T-helper 2 cell (primary cell): ENCODE measurements at regions not wholly inside any gene's neighbourhood (a gene's known extent, or its start where the extent isn't known, plus 50 kb on each side); places are given as distances from the start of the nearest gene placed in this dataset.
"Not testable (repeated sequence)": the region's sequence is repeated elsewhere in the genome, so short reads cannot be mapped to it uniquely, and the experiment has no call there.

Experiments
- DNase-seq, 5 experiments: peaks; one replicate each; pipeline versions ENCODE4 v3.0.0 to v3.0.0-alpha.2; 2012 to 2022

DNA sequence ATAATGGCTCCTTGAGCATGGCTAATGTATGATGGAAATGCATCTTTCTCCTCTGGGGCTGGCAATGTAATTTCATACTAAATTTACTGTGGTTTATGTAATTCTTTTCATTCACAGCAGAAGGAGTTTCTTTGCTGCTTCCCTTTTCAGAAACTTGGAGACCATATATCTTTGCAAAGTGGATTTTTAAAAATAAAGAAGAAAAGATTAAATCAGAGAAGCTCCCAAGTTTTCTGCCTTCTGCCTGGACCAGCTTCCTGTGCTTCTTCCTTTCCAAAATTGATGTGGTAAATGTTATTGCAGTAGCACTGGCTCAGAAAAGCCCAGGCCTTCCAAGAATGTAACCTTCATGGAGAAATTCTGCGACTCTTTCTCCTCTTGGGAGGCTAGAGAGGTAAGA, 300.1 kb upstream of the NCAM1 start:
- DNase-seq, result no peak

- DNase-seq, result no peak
Measured at GRCh38 chr11:112661571-112661970, 299.6 kb upstream of the NCAM1 start.

DNA sequence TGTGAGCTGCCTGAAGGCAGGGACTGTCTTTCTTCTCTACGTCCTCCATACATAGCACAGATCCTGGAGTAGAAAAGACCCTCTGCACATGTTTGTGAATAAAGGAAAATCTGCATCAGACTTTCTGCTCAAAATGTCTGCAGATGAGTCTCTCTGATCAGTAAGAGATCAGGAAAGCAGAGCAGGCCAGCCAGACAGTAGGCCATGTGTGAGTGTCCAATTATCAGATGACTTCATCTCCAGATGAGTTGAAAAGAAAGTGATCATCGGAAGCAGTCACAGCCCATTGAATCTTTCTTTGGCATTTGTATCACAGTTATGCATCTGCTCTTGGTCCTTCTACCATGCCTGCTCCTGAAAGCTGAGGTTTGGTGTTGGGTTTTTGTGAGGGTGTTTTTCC, 298.7 kb upstream of the NCAM1 start:
- DNase-seq, result no peak

DNA sequence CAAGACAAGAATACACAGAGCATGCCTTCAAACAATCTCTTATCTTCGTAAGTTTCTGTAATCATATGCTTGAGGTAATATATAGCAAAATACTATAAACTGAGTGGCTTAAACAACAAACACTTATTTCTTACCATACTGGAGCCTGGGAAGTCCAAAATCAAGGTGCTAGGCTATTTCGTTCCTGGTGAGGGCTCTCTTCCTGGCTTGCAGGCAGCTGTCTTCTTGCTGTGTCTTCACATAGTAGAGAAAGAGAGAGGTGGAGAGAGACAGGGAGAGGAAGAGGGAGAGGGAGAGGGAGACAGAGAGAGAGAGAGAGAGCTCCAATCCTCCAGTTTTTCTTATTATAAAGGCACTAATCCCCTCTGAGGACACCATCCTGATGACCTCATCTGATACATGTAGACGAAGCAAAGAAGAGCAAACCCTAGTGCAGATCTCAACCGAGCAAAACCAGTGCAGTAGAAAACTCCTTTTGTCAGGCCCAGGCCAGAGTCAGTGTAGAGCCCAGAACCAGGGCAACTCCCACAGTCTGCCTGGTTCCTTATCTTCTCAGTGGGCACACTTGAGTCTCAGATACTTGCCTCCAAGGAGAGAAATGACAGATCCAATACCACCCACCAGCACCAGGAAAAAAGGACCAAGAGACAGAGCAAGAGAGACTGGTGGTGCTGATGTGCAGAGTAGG, 297.1 kb upstream of the NCAM1 start:
- DNase-seq, result no peak

- DNase-seq, result no peak
Measured at GRCh38 chr11:112665291-112665690, 295.9 kb upstream of the NCAM1 start.

DNA sequence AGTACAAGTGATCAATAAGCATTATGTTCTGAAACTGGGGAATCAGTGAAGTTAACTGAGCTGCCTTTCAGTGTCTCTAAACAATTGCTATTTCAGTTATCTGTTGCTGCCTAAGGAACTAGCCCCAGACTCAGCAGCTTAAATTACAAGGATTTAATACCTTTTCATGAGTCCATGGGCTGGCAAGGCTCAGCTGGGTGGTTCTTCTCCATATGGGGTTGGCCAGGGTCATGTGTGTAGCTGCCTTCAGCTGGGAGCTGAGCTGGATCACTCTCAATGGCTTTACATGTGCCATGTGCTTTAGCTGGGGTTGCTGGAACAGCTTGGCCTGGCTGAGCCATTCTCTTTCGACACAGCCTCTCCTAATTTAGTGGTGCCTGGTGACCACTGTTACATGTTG, 295.0 kb upstream of the NCAM1 start:
- DNase-seq, result no peak

- DNase-seq, result no peak
Measured at GRCh38 chr11:112670806-112671570, 290.2 kb upstream of the NCAM1 start.

DNA sequence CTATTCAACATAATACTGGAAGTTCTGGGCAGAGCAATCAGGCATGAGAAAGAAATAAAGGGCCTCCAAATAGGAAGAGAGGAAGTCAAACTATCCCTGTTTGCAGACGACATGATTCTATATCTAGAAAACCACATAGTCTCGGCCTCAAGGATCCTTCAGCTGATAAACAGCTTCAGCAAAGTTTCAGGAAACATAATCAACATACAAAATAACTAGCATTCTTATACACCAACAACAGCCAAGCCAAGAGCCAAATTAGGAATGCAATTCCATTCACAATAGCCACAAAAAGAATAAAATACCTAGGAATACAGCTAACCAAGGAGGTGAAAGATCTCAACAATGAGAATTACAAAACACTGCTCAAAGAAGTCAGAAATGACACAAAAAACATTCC, 287.8 kb upstream of the NCAM1 start:
- DNase-seq, result not testable (repeated sequence)

DNA sequence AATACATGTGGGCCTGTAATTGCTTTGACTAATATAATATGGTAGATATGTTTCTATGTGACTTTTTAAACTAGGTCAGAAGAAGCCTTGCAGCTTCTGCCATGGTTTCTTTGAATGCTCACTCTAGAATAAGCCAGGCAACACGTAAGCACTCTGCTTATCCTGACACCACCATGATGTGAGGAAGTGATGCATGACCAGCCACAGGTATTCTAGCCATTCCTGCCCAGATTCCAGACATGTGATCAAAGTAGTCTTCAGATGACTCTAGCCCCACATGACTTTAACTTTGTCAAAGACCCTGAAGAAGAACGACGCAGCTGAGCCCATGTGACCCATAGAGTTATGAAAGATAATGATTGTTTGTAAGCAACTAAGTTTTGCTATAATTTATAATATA, 276.1 kb upstream of the NCAM1 start:
- no peak for DNase-seq

- no peak for DNase-seq
Measured at GRCh38 chr11:112689851-112690250, 271.4 kb upstream of the NCAM1 start.

DNA sequence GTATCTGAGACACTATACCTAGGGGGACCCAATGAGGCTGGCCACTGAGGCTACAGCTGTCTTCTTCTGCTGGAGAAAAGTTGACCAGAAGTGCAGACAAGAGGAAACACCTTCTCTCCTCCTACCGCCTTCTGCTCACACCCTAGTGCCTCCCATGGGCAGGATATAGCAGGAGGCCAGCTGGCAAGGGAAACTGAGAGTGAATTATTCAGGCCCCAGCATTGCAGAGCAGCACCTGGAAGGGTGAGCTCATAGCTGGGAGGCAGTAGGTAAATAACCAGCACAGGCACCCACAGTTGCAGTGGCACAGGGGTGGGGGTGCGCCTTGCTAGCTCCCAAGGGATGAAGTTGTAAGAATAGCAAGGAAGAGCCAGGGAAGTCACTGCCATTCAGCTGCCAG, 267.4 kb upstream of the NCAM1 start:
- no peak for DNase-seq

DNA sequence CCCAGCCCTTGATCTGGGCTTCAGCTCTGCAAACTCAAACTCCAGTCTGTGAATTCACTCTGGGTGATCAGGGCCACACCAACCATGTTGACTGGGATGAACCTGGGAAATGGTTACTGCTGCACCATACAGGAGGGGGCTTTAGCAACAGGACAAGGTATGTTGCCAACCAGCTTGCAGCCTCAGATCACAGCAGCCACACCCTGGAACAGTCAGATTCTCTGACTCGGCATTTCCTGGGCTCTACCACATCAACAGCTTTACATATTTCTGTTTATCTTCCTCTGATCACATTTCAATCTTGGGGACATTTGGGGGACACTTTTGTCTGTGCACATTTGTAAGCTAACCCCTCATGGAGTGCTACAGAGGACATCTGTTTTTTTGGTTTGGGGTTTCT, 267.0 kb upstream of the NCAM1 start:
- DNase-seq, result no peak

DNA sequence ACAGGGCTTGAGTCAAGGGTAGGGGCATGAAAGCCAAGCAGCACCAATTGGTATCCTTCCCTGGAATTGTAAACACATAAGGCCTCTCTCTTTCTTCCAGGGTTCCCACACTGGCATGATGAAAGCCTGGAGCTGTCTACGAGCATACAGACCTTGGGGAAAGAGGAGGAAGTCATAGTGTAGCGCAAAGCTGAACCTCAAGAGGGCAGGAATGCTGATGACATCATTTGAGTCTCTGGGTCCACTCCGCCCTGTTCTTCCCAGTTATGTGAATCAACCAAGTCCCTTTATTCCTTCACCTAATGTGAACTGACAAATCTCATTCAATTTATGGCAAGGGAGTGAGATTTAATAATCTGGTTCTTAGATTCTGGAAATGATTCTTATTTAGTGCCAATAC, 266.4 kb upstream of the NCAM1 start:
- DNase-seq, result no peak

DNA sequence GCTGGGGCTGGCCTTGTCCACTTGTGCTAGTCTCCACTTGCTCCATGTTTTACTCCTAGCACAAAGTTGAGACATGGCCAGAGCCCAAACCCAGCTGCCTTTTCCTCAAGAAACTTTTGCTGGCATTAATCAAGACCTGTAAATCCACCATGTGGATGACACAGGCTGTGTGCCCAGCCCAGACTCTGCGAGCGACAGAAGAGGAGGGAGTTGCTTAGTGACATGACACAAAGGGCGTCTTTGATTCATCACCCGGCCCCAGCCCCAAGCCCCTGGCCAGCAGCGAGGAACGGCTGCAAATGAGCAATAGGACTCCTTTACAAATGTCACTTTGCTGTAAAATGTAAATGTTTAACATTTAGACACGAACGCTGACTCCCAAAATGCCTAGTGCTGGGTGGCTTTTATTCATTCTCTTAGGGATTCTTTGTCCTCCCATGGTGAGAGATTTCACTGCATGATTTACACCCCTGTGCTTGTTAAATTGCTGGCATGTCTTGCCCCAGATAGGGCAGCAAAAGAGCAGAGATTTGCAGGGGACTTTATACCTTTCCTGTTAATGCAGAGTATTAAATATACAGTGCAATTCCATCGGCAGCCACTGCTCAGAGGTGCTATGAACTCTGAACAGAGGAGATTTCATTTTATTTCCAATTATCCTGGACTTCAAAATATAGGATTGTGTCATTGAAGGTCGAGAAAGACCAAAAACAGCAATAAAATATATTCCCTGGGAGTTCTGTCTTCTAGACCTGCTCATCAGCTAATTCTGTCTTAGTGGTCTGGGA, 263.6 kb upstream of the NCAM1 start:
- DNase-seq, result no peak

DNA sequence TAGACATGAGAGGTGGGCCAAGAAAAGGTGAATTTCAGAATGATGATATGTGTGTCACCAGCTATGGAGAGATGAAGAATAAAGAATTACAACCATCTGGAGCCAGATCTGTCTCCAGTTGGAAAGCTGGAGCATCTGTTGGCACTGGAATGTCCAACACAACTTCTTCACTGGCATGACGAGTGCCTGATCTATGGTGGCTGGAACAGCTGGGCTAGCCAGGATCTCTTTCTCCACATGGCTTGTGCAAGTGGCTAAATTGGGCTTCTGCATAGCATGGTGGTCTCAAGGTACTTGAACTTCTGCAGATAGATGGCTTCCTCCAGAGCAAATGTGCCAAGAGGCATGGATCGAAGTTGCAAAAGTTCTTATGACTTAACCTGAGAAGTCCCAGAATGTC, 256.1 kb upstream of the NCAM1 start:
- no peak for DNase-seq

GRCh38 chr11:112706863-112707262, 254.4 kb upstream of the NCAM1 start:
- DNase-seq, result no peak

DNA sequence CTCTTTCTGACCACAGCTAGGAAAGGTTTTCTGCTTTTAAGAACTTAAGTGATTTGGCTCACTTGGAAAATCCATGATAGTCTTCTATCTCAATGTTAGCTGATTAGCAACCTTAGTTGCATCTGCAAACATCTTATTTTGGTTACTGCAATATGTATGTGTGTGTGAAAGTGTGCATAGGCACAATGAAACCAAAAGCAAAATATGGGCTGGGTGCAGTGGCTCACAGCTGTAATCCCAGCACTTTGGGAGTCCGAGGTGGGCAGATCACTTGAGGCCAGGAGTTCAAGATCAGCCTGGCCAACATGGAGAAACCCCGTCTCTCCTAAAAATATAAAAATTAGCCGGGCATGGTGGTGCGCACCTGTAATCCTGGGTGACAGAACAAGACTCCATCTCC, 246.9 kb upstream of the NCAM1 start:
- DNase-seq, result not testable (repeated sequence)

GRCh38 chr11:112715056-112715455, 246.2 kb upstream of the NCAM1 start:
- DNase-seq, result no peak

- DNase-seq, result no peak
Measured at GRCh38 chr11:112718483-112718882, 242.7 kb upstream of the NCAM1 start.

DNA sequence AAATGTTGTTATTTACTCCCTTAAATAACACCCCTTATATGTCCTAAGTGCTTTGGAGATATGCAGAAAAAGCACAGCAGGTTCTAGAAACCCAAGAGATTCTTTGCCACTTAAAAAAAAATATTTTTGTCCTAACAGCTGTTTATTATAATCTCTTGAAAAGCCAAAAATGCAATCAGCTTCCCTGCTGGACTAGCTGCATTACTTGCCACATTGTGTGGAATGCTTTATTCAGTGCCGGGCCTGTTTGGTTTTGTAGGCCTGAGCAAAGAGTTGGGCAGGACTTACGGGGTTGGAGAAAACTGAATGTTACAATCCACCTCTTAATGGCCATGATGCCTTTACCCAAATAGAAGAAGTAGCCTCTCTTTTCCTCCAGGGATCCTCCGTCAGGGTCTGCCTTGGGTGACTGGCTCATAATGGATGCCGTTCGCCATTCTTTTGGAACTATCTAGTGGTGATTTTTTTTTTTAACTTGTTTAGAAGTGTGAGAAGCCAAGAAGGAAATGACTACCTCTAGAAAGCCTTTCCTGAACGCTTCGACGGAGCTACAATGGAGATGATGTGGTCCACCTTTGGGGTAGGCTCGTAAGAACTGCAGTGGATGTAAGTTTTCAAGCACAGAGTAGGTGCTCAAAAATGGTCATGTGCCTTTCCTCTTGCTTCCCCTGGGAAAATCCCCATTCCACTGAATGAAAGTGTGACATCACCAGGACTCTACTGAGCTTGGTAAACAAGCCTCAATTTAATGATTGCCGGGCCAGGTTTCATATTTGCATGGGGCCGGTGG, 241.3 kb upstream of the NCAM1 start:
- no peak for DNase-seq

GRCh38 chr11:112722148-112722547, 239.1 kb upstream of the NCAM1 start:
- no peak for DNase-seq

GRCh38 chr11:112722876-112723275, 238.3 kb upstream of the NCAM1 start:
- no peak for DNase-seq
